SK-N-SH treated with all-trans-retinoic acid at 6 μM for 48 hours (cell line): ENCODE measurements at regions not wholly inside any gene's neighbourhood (a gene's known extent, or its start where the extent isn't known, plus 50 kb on each side); places are given as distances from the start of the nearest gene placed in this dataset.
A peak's percentile ranks its signal among the peaks of the same experiment; 100 is the strongest.
"Not testable (repeated sequence)": the region's sequence is repeated elsewhere in the genome, so short reads cannot be mapped to it uniquely, and the experiment has no call there.

Source experiments
- ATAC-seq: fragments of 200-7000 bp; cut with Tn5 transposase; 3 replicates; pipeline ENCODE4 v1.9.1; 2020; ENCODE audit warnings: mild to moderate bottlenecking, moderate library complexity
- ARNTL ChIP-seq: fragments of 450-650 bp; formaldehyde crosslinking; IDR thresholded peaks from 2 replicates; pipeline ENCODE4 v1.5.0; 2020; ENCODE audit warnings: low read depth, mild to moderate bottlenecking, moderate library complexity, borderline replicate concordance
- BACH2 ChIP-seq: fragments of 250-450 bp; sonication (Bioruptor Pico); IDR thresholded peaks from 2 replicates; pipeline ENCODE4 v1.9.0; 2021; ENCODE audit warnings: mild to moderate bottlenecking, borderline replicate concordance
- CSDC2 ChIP-seq: fragments of 250-450 bp; sonication (Bioruptor Pico); IDR thresholded peaks from 2 replicates; pipeline ENCODE4 v1.5.0; 2020; ENCODE audit warnings: mild to moderate bottlenecking, moderate library complexity
- ESRRG ChIP-seq: fragments of 250-450 bp; sonication (Bioruptor Pico); IDR thresholded peaks from 2 replicates; pipeline ENCODE4 v1.6.1; 2021; ENCODE audit warnings: mild to moderate bottlenecking
- GLIS3 ChIP-seq: fragments of 250-450 bp; sonication (Bioruptor Pico); IDR thresholded peaks from 2 replicates; pipeline ENCODE4 v1.5.0; 2020; ENCODE audit warnings: mild to moderate bottlenecking, moderate library complexity
- ISL1 ChIP-seq: fragments of 250-450 bp; sonication (Bioruptor Pico); IDR thresholded peaks from 2 replicates; pipeline ENCODE4 v2.1.2; 2022; ENCODE audit warnings: mild to moderate bottlenecking, moderate library complexity
- RARB ChIP-seq: fragments of 250-450 bp; sonication (Bioruptor Pico); IDR thresholded peaks from 2 replicates; pipeline ENCODE4 v1.8.0; 2021; ENCODE audit warnings: mild to moderate bottlenecking, moderate library complexity
- SNAI2 ChIP-seq: fragments of 250-450 bp; sonication (Bioruptor Pico); IDR thresholded peaks from 2 replicates; pipeline ENCODE4 v1.5.0; 2020; ENCODE audit warnings: mild to moderate bottlenecking, moderate library complexity
- TOX ChIP-seq: fragments of 250-450 bp; sonication (Bioruptor Pico); IDR thresholded peaks from 2 replicates; pipeline ENCODE4 v1.8.0; 2021; ENCODE audit warnings: mild to moderate bottlenecking, moderate library complexity, borderline replicate concordance
- ZC3H10 ChIP-seq: fragments of 250-450 bp; sonication (Bioruptor Pico); IDR thresholded peaks from 2 replicates; pipeline ENCODE4 v1.5.1; 2021; ENCODE audit warnings: mild to moderate bottlenecking, moderate library complexity
- ZFP3 ChIP-seq: fragments of 250-450 bp; sonication (Bioruptor Pico); IDR thresholded peaks from 2 replicates; pipeline ENCODE4 v1.5.0; 2020; ENCODE audit warnings: mild to moderate bottlenecking, moderate library complexity
- ZFP30 ChIP-seq: fragments of 450-650 bp; formaldehyde crosslinking; IDR thresholded peaks from 2 replicates; pipeline ENCODE4 v1.5.0; 2022; ENCODE audit warnings: mild to moderate bottlenecking, moderate library complexity
- ZNF565 ChIP-seq: fragments of 450-650 bp; formaldehyde crosslinking; conservative IDR thresholded peaks from 2 replicates; pipeline ENCODE4 v1.5.0; 2020; ENCODE audit warnings: low read depth, mild to moderate bottlenecking, moderate library complexity
- ZNF8 ChIP-seq: fragments of 450-650 bp; formaldehyde crosslinking; IDR thresholded peaks from 2 replicates; pipeline ENCODE4 v1.5.0; 2020; ENCODE audit warnings: mild to moderate bottlenecking, moderate library complexity
- TF ChIP-seq, protein P1 (sequence below): fragments of 250-450 bp; sonication (Bioruptor Pico); IDR thresholded peaks from 2 replicates; pipeline ENCODE4 v1.5.1; 2020; ENCODE audit warnings: low read depth, mild to moderate bottlenecking, moderate library complexity
- TF ChIP-seq, protein P2 (sequence below): fragments of 250-450 bp; sonication (Bioruptor Pico); IDR thresholded peaks from 2 replicates; pipeline ENCODE4 v1.5.1; 2021; ENCODE audit warnings: mild to moderate bottlenecking, moderate library complexity
- TF ChIP-seq, protein P3 (sequence below): fragments of 250-450 bp; sonication (Bioruptor Pico); IDR thresholded peaks from 2 replicates; pipeline ENCODE4 v1.8.0; 2021; ENCODE audit warnings: low read depth, mild to moderate bottlenecking, moderate library complexity, borderline replicate concordance

DNA sequence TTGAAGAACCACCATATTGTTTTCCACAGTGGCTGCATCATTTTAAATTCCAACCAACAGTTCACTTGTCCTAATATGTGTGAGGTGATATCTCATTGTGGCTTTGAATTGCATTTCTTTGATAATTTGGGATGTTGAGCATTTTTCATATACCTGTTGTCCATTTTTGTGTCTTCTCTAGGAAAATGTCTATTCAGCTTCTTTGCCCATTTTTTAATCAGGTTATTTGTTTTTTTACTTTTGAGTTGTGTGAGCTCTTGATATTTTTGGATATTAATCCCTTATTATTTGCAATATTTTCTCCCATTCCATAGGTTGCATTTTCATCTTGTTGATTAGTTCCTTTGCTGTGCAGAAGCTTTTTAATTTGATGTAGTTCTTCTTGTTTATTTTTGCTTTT, 95.1 kb upstream of the CCDC71L start:
- ATAC-seq = no peak
- TF ChIP-seq ESRRG (CRISPR knock-in tag) = no peak
- TF ChIP-seq SNAI2 = no peak

DNA sequence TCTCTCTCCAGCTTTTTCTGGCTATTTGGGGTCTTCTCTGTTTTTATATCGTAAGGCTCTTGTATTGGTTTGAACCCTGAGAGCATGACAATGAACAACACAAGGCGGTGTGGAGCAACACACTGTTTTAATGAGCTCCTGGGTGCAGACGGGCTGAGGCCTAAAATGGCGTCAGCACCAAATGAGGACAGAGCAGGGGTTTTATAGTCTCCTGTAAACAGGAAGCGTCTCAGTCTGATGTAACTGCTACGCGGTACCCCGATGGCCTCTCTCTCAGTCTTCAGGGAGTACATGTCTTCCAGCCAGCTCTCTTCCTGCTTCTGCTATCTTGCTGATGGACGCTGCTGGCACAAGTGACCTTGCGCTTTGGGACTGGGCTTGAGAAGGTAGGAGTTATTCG, 95.9 kb upstream of the CCDC71L start:
- TF ChIP-seq ZNF565 (CRISPR knock-in tag) (no peak), GLIS3 (CRISPR knock-in tag) (no peak), SNAI2 (no peak), ISL1 (CRISPR knock-in tag) (no peak), ARNTL (CRISPR knock-in tag) (no peak), CSDC2 (no peak), ESRRG (CRISPR knock-in tag) (no peak)
- TF ChIP-seq, protein P1, sequence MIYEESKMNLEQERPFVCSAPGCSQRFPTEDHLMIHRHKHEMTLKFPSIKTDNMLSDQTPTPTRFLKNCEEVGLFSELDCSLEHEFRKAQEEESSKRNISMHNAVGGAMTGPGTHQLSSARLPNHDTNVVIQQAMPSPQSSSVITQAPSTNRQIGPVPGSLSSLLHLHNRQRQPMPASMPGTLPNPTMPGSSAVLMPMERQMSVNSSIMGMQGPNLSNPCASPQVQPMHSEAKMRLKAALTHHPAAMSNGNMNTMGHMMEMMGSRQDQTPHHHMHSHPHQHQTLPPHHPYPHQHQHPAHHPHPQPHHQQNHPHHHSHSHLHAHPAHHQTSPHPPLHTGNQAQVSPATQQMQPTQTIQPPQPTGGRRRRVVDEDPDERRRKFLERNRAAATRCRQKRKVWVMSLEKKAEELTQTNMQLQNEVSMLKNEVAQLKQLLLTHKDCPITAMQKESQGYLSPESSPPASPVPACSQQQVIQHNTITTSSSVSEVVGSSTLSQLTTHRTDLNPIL = no peak
- TF ChIP-seq, protein P2, sequence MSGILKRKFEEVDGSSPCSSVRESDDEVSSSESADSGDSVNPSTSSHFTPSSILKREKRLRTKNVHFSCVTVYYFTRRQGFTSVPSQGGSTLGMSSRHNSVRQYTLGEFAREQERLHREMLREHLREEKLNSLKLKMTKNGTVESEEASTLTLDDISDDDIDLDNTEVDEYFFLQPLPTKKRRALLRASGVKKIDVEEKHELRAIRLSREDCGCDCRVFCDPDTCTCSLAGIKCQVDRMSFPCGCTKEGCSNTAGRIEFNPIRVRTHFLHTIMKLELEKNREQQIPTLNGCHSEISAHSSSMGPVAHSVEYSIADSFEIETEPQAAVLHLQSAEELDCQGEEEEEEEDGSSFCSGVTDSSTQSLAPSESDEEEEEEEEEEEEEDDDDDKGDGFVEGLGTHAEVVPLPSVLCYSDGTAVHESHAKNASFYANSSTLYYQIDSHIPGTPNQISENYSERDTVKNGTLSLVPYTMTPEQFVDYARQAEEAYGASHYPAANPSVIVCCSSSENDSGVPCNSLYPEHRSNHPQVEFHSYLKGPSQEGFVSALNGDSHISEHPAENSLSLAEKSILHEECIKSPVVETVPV = no peak
- ATAC-seq = no peak

DNA sequence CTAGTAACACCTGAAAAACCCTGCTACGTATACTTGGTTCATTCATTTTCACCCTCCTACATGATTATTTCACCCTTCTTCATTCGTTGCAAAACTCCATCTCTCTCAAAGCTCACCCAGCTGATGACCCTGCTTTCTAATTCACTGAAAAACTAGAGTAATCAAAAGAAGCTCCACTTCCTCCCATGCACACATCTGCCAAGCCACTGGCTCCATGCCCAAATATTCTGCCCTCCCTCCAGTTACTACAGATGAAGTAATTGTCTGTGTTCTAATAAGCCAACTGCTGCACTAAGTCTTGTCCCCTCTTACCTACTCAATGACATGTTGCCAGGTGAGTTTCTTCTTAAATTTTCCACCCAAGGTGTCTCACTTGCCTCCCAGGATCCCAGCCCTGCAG, 96.9 kb upstream of the CCDC71L start:
- ATAC-seq = peak; percentile 83
- TF ChIP-seq, protein P1 = no peak
- TF ChIP-seq TOX (CRISPR knock-in tag) = no peak
- TF ChIP-seq ZFP30 = no peak
- TF ChIP-seq ZFP3 = no peak

DNA sequence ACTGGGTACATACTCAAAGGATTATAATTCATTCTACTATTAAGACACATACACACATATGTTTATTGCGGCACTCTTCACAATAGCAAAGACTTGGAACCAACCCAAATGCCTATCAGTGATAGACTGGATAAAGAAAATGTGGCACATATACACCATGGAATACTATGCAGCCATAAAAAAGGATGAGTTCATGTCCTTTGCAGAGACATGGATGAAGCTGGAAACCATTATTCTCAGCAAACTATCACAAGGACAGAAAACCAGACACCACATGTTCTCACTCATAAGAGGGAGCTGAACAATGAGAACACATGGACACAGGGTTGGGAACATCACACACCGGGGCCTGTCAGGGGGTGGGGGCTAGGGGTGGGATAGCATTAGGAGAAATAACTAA, 101.9 kb upstream of the CCDC71L start:
- ATAC-seq = not testable (repeated sequence)

DNA sequence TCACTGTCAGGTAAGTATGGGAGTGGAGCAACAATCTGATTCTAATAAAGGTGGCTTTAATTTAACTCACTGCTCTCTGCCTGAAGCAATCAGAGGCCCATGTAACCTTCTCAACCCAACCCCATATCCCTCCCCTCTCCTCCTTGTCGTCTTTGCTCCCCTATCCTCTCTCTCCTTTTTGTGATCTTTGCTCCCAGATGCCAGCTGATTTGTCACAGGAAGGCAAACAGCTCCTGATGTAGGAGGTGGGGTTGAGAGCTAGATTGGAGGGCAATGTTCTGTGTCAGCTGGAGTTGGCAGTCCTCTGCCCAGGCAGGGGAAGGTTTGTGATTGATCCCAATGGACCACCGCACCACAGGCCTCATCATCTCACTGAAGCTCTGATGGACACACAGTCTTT, 101.4 kb upstream of the PIK3CG start:
- ATAC-seq = no peak
- TF ChIP-seq, protein P3, sequence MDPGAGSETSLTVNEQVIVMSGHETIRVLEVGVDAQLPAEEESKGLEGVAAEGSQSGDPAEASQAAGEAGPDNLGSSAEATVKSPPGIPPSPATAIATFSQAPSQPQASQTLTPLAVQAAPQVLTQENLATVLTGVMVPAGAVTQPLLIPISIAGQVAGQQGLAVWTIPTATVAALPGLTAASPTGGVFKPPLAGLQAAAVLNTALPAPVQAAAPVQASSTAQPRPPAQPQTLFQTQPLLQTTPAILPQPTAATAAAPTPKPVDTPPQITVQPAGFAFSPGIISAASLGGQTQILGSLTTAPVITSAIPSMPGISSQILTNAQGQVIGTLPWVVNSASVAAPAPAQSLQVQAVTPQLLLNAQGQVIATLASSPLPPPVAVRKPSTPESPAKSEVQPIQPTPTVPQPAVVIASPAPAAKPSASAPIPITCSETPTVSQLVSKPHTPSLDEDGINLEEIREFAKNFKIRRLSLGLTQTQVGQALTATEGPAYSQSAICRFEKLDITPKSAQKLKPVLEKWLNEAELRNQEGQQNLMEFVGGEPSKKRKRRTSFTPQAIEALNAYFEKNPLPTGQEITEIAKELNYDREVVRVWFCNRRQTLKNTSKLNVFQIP (CRISPR knock-in tag) = no peak
- no peak for TF ChIP-seq BACH2 (CRISPR knock-in tag)
- TF ChIP-seq GLIS3 (CRISPR knock-in tag) = no peak
- no peak for TF ChIP-seq TOX (CRISPR knock-in tag)
- no peak for TF ChIP-seq CSDC2
- no peak for TF ChIP-seq ISL1 (CRISPR knock-in tag)
- no peak for TF ChIP-seq ESRRG (CRISPR knock-in tag)

DNA sequence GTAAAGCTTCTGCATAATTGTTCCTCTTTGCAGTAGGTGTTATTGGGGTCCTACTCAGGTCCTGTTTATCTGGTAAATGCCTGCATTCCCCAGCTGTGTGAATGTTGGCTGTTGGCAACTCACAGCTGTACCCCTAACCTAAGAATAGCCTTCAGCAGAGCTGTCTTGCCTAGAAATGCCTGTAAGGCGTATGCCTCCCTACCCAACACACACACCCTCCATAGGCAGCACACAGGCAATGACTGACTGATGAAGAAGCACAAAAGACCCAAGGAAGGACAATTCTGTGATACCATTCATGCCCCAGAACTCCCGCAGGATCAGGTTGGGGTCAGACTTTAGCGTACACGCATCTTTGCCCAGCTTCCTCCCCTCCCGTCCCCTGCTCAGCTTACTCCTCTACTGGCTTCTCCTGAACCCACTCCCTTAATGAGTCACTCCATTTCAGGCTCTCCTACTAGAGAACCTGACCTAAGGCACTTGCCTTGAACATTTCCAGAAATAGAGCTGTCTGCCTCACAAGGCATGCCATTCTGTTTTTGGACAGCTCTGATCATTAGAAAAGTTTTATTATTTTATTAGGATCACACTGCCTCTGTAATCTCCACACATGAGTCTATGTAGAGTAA, 99.2 kb upstream of the PIK3CG start:
- ATAC-seq = peak; percentile 15; the same call in 2 of the 3 replicates
- TF ChIP-seq CSDC2 = no peak
- 0 out of 2 replicates have a peak, but pooled peaks have one; percentile 47 for TF ChIP-seq ZFP3
- TF ChIP-seq RARB (CRISPR knock-in tag) = no peak
- TF ChIP-seq GLIS3 (CRISPR knock-in tag) = no peak

DNA sequence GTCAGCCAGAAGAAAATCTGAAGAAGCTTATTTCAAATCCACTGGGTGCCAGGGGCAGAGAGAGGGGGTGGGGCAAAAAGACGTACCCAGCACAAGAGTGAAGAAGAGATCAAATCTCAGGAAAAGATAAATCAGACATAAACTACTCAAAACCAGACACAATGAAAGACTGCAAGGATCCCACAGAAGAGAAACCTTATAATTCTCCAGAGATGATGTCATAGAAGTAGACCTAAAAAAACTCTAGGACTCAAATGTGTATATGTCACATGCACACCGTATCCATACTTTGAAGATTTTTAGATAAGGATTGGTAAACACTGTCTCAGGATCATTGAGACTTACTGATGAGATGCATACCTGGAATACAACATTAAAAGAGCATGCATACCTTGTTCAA, 98.5 kb upstream of the PIK3CG start:
- peak; percentile 6; the same call in 2 of the 3 replicates for ATAC-seq
- TF ChIP-seq ZFP3 = peak; percentile 20; the same call in 1 of the 2 replicates
- no peak for TF ChIP-seq ISL1 (CRISPR knock-in tag)
- peak; percentile 25; the same call in 1 of the 2 replicates for TF ChIP-seq ZNF8 (CRISPR knock-in tag)
- no peak for TF ChIP-seq ZC3H10
- no peak for TF ChIP-seq RARB (CRISPR knock-in tag)
- TF ChIP-seq, protein P1 = no peak; the same call in 1 of the 2 replicates
- TF ChIP-seq BACH2 (CRISPR knock-in tag) = no peak
